Astrocyte (in vitro differentiated cells and primary cell): ENCODE measurements at regions not wholly inside any gene's neighbourhood (a gene's known extent, or its start where the extent isn't known, plus 50 kb on each side); places are given as distances from the start of the nearest gene placed in this dataset.
A peak's percentile ranks its signal among the peaks of the same experiment; 100 is the strongest.

Source experiments
- DNase-seq: peaks from one replicate; pipeline ENCODE4 v3.0.0-alpha.2; 2010; ENCODE audit warnings: low read depth
- FAIRE-seq: peaks from 2 replicates; lab custom pipeline; 2011; peaks lifted over from hg19 to GRCh38; lab: Jason Lieb, UNC
- H2AFZ ChIP-seq: 2 replicates; pipeline ENCODE4 v1.6.0; 2012; ENCODE audit warnings: low read depth, low read length, inconsistent platforms
- H3K27ac ChIP-seq: 2 replicates; pipeline ENCODE4 v1.5.1; 2011; ENCODE audit warnings: low read depth, low read length, inconsistent platforms
- H3K27me3 ChIP-seq: 2 replicates; pipeline ENCODE4 v1.6.0; 2011; ENCODE audit warnings: low read length, inconsistent platforms; ENCODE audit not compliant: insufficient read depth
- H3K36me3 ChIP-seq: 2 replicates; pipeline ENCODE4 v1.5.1; 2011; ENCODE audit warnings: low read length, inconsistent platforms; ENCODE audit not compliant: insufficient read depth
- H3K4me1 ChIP-seq: 2 replicates; pipeline ENCODE4 v1.5.1; 2011; ENCODE audit warnings: low read length, inconsistent platforms; ENCODE audit not compliant: insufficient read depth
- H3K4me2 ChIP-seq: 2 replicates; pipeline ENCODE4 v1.6.0; 2012; ENCODE audit warnings: low read length, inconsistent platforms
- H3K4me3 ChIP-seq: 2 replicates; pipeline ENCODE4 v1.5.1; 2011; ENCODE audit warnings: low read depth, mild to moderate bottlenecking, low read length, inconsistent platforms; ENCODE audit not compliant: insufficient read depth
- H3K79me2 ChIP-seq: 2 replicates; pipeline ENCODE4 v1.6.0; 2012; ENCODE audit warnings: mild to moderate bottlenecking, low read length, inconsistent platforms; ENCODE audit not compliant: insufficient read depth
- H3K9ac ChIP-seq: 2 replicates; pipeline ENCODE4 v1.6.0; 2012; ENCODE audit warnings: mild to moderate bottlenecking, low read length, inconsistent platforms
- H3K9me3 ChIP-seq: 2 replicates; pipeline ENCODE4 v1.5.1; 2012; ENCODE audit warnings: low read depth, mild to moderate bottlenecking, low read length, inconsistent platforms; ENCODE audit not compliant: insufficient read depth
- H4K20me1 ChIP-seq: 2 replicates; pipeline ENCODE4 v1.6.0; 2012; ENCODE audit warnings: low read length, inconsistent platforms; ENCODE audit not compliant: insufficient read depth
- H3K27ac Mint-ChIP-seq: one replicate; pipeline ENCODE4 v1.8.0; 2021; ENCODE audit warnings: mild to moderate bottlenecking, mixed read lengths; ENCODE audit not compliant: unreplicated experiment
- H3K27me3 Mint-ChIP-seq: one replicate; pipeline ENCODE4 v1.8.0; 2021; ENCODE audit warnings: low read depth, mixed read lengths; ENCODE audit not compliant: unreplicated experiment
- H3K36me3 Mint-ChIP-seq: one replicate; pipeline ENCODE4 v1.8.0; 2021; ENCODE audit warnings: low read depth, mixed read lengths; ENCODE audit not compliant: unreplicated experiment
- H3K4me1 Mint-ChIP-seq: one replicate; pipeline ENCODE4 v1.8.0; 2021; ENCODE audit warnings: low read depth, mixed read lengths; ENCODE audit not compliant: unreplicated experiment
- H3K4me3 Mint-ChIP-seq: one replicate; pipeline ENCODE4 v1.8.0; 2021; ENCODE audit warnings: mild to moderate bottlenecking, moderate library complexity, mixed read lengths; ENCODE audit not compliant: unreplicated experiment
- H3K9me3 Mint-ChIP-seq: one replicate; pipeline ENCODE4 v1.8.0; 2021; ENCODE audit warnings: mild to moderate bottlenecking, mixed read lengths; ENCODE audit not compliant: unreplicated experiment
- EZH2 ChIP-seq: IDR thresholded peaks from 2 replicates; pipeline ENCODE4 v1.6.1; 2012; ENCODE audit warnings: mild to moderate bottlenecking, low read length, inconsistent platforms; ENCODE audit not compliant: insufficient read depth
- TF ChIP-seq, protein P1 (sequence below): IDR thresholded peaks from 2 replicates; pipeline ENCODE4 v1.5.1; 2011; ENCODE audit warnings: low read depth, mild to moderate bottlenecking, inconsistent platforms, low read length, moderate library complexity; ENCODE audit not compliant: insufficient read depth

DNA sequence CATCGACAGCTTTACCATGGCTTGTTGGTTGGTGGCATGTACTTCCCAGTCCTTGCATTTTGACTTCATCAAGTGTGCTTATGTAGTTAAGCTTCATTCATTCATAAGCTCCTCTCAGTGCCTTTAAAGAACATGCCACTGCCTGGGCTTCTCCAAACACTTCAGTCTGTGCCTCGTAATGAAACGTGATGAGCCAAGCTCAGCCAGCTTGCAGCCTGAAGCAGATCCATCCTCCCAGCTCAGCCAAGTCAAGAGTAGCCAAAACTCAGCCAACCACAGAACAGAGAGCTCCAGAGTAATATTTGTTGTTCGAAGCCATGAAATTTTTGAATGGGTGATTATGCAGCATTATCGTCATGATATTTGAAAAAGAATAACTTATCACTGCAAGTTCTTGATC, 989.7 kb downstream of the EFNB2 start:
- no peak overlapping the region for H3K27ac Mint-ChIP-seq
- H3K4me2 ChIP-seq: no peak overlapping the region
- H4K20me1 ChIP-seq: no peaks in the 10 kb centered on the region
- DNase-seq (no peak), FAIRE-seq (no peak)
- no peak overlapping the region for H3K27ac ChIP-seq
- no peaks in the 10 kb centered on the region for H3K4me1 ChIP-seq
- no peak for TF ChIP-seq EZH2
- TF ChIP-seq, protein P1, sequence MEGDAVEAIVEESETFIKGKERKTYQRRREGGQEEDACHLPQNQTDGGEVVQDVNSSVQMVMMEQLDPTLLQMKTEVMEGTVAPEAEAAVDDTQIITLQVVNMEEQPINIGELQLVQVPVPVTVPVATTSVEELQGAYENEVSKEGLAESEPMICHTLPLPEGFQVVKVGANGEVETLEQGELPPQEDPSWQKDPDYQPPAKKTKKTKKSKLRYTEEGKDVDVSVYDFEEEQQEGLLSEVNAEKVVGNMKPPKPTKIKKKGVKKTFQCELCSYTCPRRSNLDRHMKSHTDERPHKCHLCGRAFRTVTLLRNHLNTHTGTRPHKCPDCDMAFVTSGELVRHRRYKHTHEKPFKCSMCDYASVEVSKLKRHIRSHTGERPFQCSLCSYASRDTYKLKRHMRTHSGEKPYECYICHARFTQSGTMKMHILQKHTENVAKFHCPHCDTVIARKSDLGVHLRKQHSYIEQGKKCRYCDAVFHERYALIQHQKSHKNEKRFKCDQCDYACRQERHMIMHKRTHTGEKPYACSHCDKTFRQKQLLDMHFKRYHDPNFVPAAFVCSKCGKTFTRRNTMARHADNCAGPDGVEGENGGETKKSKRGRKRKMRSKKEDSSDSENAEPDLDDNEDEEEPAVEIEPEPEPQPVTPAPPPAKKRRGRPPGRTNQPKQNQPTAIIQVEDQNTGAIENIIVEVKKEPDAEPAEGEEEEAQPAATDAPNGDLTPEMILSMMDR: no peak
- H3K36me3 Mint-ChIP-seq: no peaks in the 10 kb centered on the region
- H3K4me1 Mint-ChIP-seq: no peaks in the 10 kb centered on the region
- no peak overlapping the region for H2AFZ ChIP-seq
- no peak overlapping the region for H3K4me3 ChIP-seq
- H3K9ac ChIP-seq: no peak overlapping the region
- no peaks in the 10 kb centered on the region for H3K9me3 ChIP-seq
- no peak overlapping the region for H3K4me3 Mint-ChIP-seq
- H3K27me3 Mint-ChIP-seq: no peaks in the 10 kb centered on the region
- no peaks in the 10 kb centered on the region for H3K36me3 ChIP-seq
- no peaks in the 10 kb centered on the region for H3K27me3 ChIP-seq
- H3K9me3 Mint-ChIP-seq: no peaks in the 10 kb centered on the region
- H3K79me2 ChIP-seq: no peaks in the 10 kb centered on the region

DNA sequence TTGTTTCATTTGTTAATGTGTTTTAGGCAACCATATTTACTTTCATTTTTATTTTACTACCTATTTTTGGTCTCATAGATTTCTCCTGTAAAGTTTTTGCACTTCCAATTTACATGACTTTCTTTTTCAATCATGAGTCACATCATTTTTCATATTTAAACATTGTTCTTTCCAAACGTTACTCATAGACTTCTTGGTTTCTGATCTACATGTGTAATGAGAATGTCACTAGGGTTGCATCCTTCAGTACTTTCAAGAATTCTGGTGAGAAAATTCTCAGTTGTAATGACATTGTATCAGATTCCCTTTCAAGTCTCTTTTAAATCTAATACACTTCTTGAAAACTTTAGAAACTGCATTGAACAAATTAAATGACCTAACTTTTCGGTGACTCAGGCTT, 991.7 kb downstream of the EFNB2 start:
- Mint-ChIP-seq H3K27ac (no peak overlapping the region), H3K4me1 (no peaks in the 10 kb centered on the region), H3K36me3 (no peaks in the 10 kb centered on the region), H3K9me3 (no peaks in the 10 kb centered on the region), H3K4me3 (no peak overlapping the region), H3K27me3 (no peaks in the 10 kb centered on the region)
- H3K9ac ChIP-seq: no peak overlapping the region
- DNase-seq: peak; percentile 12
- no peak for TF ChIP-seq EZH2
- TF ChIP-seq, protein P1: no peak
- no peaks in the 10 kb centered on the region for H3K36me3 ChIP-seq
- no peak overlapping the region for H3K4me3 ChIP-seq
- no peaks in the 10 kb centered on the region for H3K4me1 ChIP-seq
- H3K79me2 ChIP-seq: no peaks in the 10 kb centered on the region
- no peaks in the 10 kb centered on the region for H3K9me3 ChIP-seq
- H3K27me3 ChIP-seq: no peaks in the 10 kb centered on the region
- H3K4me2 ChIP-seq: no peak overlapping the region
- H2AFZ ChIP-seq: no peak overlapping the region
- H4K20me1 ChIP-seq: no peaks in the 10 kb centered on the region
- FAIRE-seq: no peak
- H3K27ac ChIP-seq: no peak overlapping the region

GRCh38 chr13:105541565-105541964, 993.9 kb downstream of the EFNB2 start:
- no peaks in the 10 kb centered on the region for H3K9me3 Mint-ChIP-seq
- Histone ChIP-seq H4K20me1 (no peaks in the 10 kb centered on the region), H3K79me2 (no peaks in the 10 kb centered on the region)

More at GRCh38 chr13:105541565-105541964, 993.9 kb downstream of the EFNB2 start:
- Mint-ChIP-seq H3K27me3 (no peaks in the 10 kb centered on the region), H3K4me3 (no peak overlapping the region), H3K36me3 (no peaks in the 10 kb centered on the region), H3K4me1 (no peaks in the 10 kb centered on the region), H3K27ac (no peak overlapping the region)
- no peak overlapping the region for H3K4me2 ChIP-seq
- TF ChIP-seq EZH2: no peak
- TF ChIP-seq, protein P1: no peak
- no peak overlapping the region for H2AFZ ChIP-seq
- no peak overlapping the region for H3K27ac ChIP-seq
- FAIRE-seq (no peak), DNase-seq (no peak)
- no peak overlapping the region for H3K4me3 ChIP-seq
- no peaks in the 10 kb centered on the region for H3K4me1 ChIP-seq
- H3K27me3 ChIP-seq: no peaks in the 10 kb centered on the region
- no peaks in the 10 kb centered on the region for H3K9me3 ChIP-seq
- no peak overlapping the region for H3K9ac ChIP-seq
- no peaks in the 10 kb centered on the region for H3K36me3 ChIP-seq
